H9 (cell line): ENCODE measurements at regions not wholly inside any gene's neighbourhood (a gene's known extent, or its start where the extent isn't known, plus 50 kb on each side); places are given as distances from the start of the nearest gene placed in this dataset.

Experiments
- DNase-seq: peaks from one replicate; pipeline ENCODE4 v3.0.0-alpha.2; 2017
- H2AFZ ChIP-seq: one replicate; pipeline ENCODE4 v1.6.1; 2013; ENCODE audit warnings: mild to moderate bottlenecking, low read length, control low read depth, moderate library complexity
- H2AK5ac ChIP-seq: 2 replicates; pipeline ENCODE4 v1.6.1; 2013; ENCODE audit warnings: low read length, control low read depth, mixed read lengths; ENCODE audit not compliant: insufficient read length
- H2BK120ac ChIP-seq: one replicate; pipeline ENCODE4 v1.6.1; 2013; ENCODE audit warnings: low read depth, mild to moderate bottlenecking, low read length, control low read depth, inconsistent platforms; ENCODE audit not compliant: poor library complexity, severe bottlenecking
- H2BK12ac ChIP-seq: 2 replicates; pipeline ENCODE4 v1.6.1; 2013; ENCODE audit warnings: low read length, control low read depth, mixed read lengths, low read depth; ENCODE audit not compliant: insufficient read length
- H2BK15ac ChIP-seq: 2 replicates; pipeline ENCODE4 v1.6.1; 2013; ENCODE audit warnings: low read depth, low read length, control low read depth
- H2BK20ac ChIP-seq: one replicate; pipeline ENCODE4 v1.6.1; 2013; ENCODE audit warnings: low read depth, mild to moderate bottlenecking, low read length, control low read depth, inconsistent platforms; ENCODE audit not compliant: poor library complexity, severe bottlenecking
- H2BK5ac ChIP-seq: 2 replicates; pipeline ENCODE4 v1.6.1; 2013; ENCODE audit warnings: low read length, control low read depth, mixed read lengths; ENCODE audit not compliant: insufficient read length
- H3K14ac ChIP-seq: 2 replicates; pipeline ENCODE4 v1.6.1; 2013; ENCODE audit warnings: low read length, control low read depth; ENCODE audit not compliant: insufficient read depth
- H3K18ac ChIP-seq: 2 replicates; pipeline ENCODE4 v1.6.1; 2013; ENCODE audit warnings: low read depth, mild to moderate bottlenecking, mixed read lengths, low read length, control low read depth; ENCODE audit not compliant: insufficient read length
- H3K23ac ChIP-seq: 2 replicates; pipeline ENCODE4 v1.6.1; 2013; ENCODE audit warnings: low read length, control low read depth, mixed read lengths, low read depth; ENCODE audit not compliant: insufficient read length
- H3K23me2 ChIP-seq: 2 replicates; pipeline ENCODE4 v1.6.1; 2013; ENCODE audit warnings: low read depth, mild to moderate bottlenecking, mixed read lengths, low read length, control low read depth; ENCODE audit not compliant: insufficient read length, poor library complexity, severe bottlenecking
- H3K27ac ChIP-seq: 2 replicates; pipeline ENCODE4 v1.5.1; 2013; ENCODE audit warnings: low read length, control low read depth, mixed read lengths, low read depth; ENCODE audit not compliant: insufficient read length
- H3K27me3 ChIP-seq: 2 replicates; pipeline ENCODE4 v1.6.1; 2013; ENCODE audit warnings: low read length, control low read depth, inconsistent platforms; ENCODE audit not compliant: insufficient read depth
- H3K4ac ChIP-seq: 2 replicates; pipeline ENCODE4 v1.6.1; 2013; ENCODE audit warnings: low read depth, mild to moderate bottlenecking, control low read depth, inconsistent platforms, low read length, moderate library complexity
- H3K4me1 ChIP-seq: 2 replicates; pipeline ENCODE4 v1.6.1; 2013; ENCODE audit warnings: low read length, control low read depth, inconsistent platforms; ENCODE audit not compliant: insufficient read depth
- H3K4me2 ChIP-seq: 2 replicates; pipeline ENCODE4 v1.6.1; 2013; ENCODE audit warnings: low read length, control low read depth, mixed read lengths; ENCODE audit not compliant: insufficient read length, insufficient read depth
- H3K56ac ChIP-seq: 2 replicates; pipeline ENCODE4 v1.6.1; 2013; ENCODE audit warnings: low read depth, mild to moderate bottlenecking, mixed read lengths, low read length, control low read depth; ENCODE audit not compliant: insufficient read length
- H3K79me1 ChIP-seq: 2 replicates; pipeline ENCODE4 v1.6.1; 2013; ENCODE audit warnings: low read depth, mild to moderate bottlenecking, moderate library complexity, low read length, control low read depth, inconsistent platforms; ENCODE audit not compliant: insufficient read depth, poor library complexity, severe bottlenecking
- H3K79me2 ChIP-seq: 2 replicates; pipeline ENCODE4 v1.6.1; 2013; ENCODE audit warnings: low read length, control low read depth, inconsistent platforms; ENCODE audit not compliant: insufficient read depth
- H3K9ac ChIP-seq: 2 replicates; pipeline ENCODE4 v1.6.1; 2013; ENCODE audit warnings: low read length, control low read depth, mixed read lengths; ENCODE audit not compliant: insufficient read length; ENCODE audit errors: extremely low read depth
- H3K9me3 ChIP-seq: one replicate; pipeline ENCODE4 v1.6.1; 2013; ENCODE audit warnings: low read depth, low read length, inconsistent platforms; ENCODE audit not compliant: control insufficient read depth
- H3T11ph ChIP-seq: one replicate; pipeline ENCODE4 v1.6.1; 2013; ENCODE audit warnings: mild to moderate bottlenecking, low read length, control low read depth, inconsistent platforms
- H4K20me1 ChIP-seq: one replicate; pipeline ENCODE4 v1.6.1; 2013; ENCODE audit not compliant: control insufficient read depth, insufficient read length, insufficient read depth
- H4K5ac ChIP-seq: 2 replicates; pipeline ENCODE4 v1.6.1; 2013; ENCODE audit warnings: low read depth, mild to moderate bottlenecking, mixed read lengths, low read length, control low read depth; ENCODE audit not compliant: insufficient read length
- H4K8ac ChIP-seq: replicated peaks from 2 replicates; pipeline ENCODE4 v1.6.1; 2013; ENCODE audit warnings: low read length, control low read depth, mixed read lengths, low read depth; ENCODE audit not compliant: insufficient read length
- H4K91ac ChIP-seq: 2 replicates; pipeline ENCODE4 v1.6.1; 2013; ENCODE audit warnings: low read depth, mild to moderate bottlenecking, moderate library complexity, mixed read lengths, low read length, control low read depth; ENCODE audit not compliant: insufficient read length
- H3K27ac Mint-ChIP-seq, 3 experiments: 2 replicates in 2 of 3; 3 replicates in 1 of 3; pipeline ENCODE4 v1.8.0; 2020 to 2021; ENCODE audit warnings: mixed read lengths in 3 of 3, mild to moderate bottlenecking in 1 of 3, moderate library complexity in 1 of 3
- H3K27me3 Mint-ChIP-seq: 2 replicates; pipeline ENCODE4 v1.8.0; 2021; ENCODE audit warnings: low read depth, mild to moderate bottlenecking, moderate library complexity, mixed read lengths
- H3K36me3 Mint-ChIP-seq, 3 experiments: 2 replicates in 2 of 3; 3 replicates in 1 of 3; pipeline ENCODE4 v1.8.0; 2020 to 2021; ENCODE audit warnings: low read depth in 3 of 3, mixed read lengths in 3 of 3; ENCODE audit not compliant: insufficient read depth in 1 of 3
- H3K4me1 Mint-ChIP-seq, 2 experiments: 2 replicates each; pipeline ENCODE4 v1.8.0; 2020; ENCODE audit warnings: mixed read lengths in 2 of 2
- H3K4me3 Mint-ChIP-seq, 2 experiments: 2 replicates in 1 of 2; 3 replicates in 1 of 2; pipeline ENCODE4 v1.8.0; 2020 to 2021; ENCODE audit warnings: mild to moderate bottlenecking in 2 of 2, mixed read lengths in 2 of 2, moderate library complexity in 1 of 2
- H3K9me3 Mint-ChIP-seq, 2 experiments: 2 replicates in 1 of 2; 3 replicates in 1 of 2; pipeline ENCODE4 v1.8.0; 2020; ENCODE audit warnings: mild to moderate bottlenecking in 2 of 2, mixed read lengths in 2 of 2, moderate library complexity in 1 of 2
- TF ChIP-seq, protein P1 (sequence below): fragments of 200-600 bp; sonication (generic); conservative IDR thresholded peaks from 3 replicates; pipeline ENCODE4 v1.8.0; 2021; ENCODE audit warnings: antibody characterized with exemption, mild to moderate bottlenecking

GRCh38 chr6:82597201-82597600 lies 233.6 kb downstream of the TPBG start:
- Histone ChIP-seq H3K18ac (no peak overlapping the region), H2AFZ (no peak overlapping the region), H3K27me3 (no peaks in the 10 kb centered on the region), H4K20me1 (no peaks in the 10 kb centered on the region), H3K79me2 (no peaks in the 10 kb centered on the region), H2BK20ac (no peak overlapping the region), H3K9ac (no peak overlapping the region), H3K14ac (no peak overlapping the region), H2BK15ac (no peak overlapping the region), H3K4me2 (no peak overlapping the region), H3K27ac (no peak overlapping the region), H3K9me3 (no peaks in the 10 kb centered on the region), H2AK5ac (no peak overlapping the region), H3K56ac (no peak overlapping the region), H4K91ac (no peak overlapping the region), H2BK5ac (no peak overlapping the region), H4K5ac (no peak overlapping the region), H2BK120ac (no peak overlapping the region), H4K8ac (no peak overlapping the region), H3K4ac (no peak overlapping the region), H3K4me1 (no peaks in the 10 kb centered on the region), H3T11ph (no peak overlapping the region), H3K23ac (no peak overlapping the region), H3K23me2 (no peaks in the 10 kb centered on the region), H3K79me1 (no peaks in the 10 kb centered on the region), H2BK12ac (no peak overlapping the region)
- no peaks in the 10 kb centered on the region for H3K36me3 Mint-ChIP-seq
- peaks cover 0 to 8% of the 10 kb centered on the region in 2 experiments; a peak in 2 of 4 replicates for H3K4me1 Mint-ChIP-seq
- no peak overlapping the region for H3K4me3 Mint-ChIP-seq
- no peak overlapping the region for H3K27ac Mint-ChIP-seq
- no peaks in the 10 kb centered on the region for H3K9me3 Mint-ChIP-seq
- DNase-seq = no peak
- no peaks in the 10 kb centered on the region for H3K27me3 Mint-ChIP-seq
- TF ChIP-seq, protein P1, sequence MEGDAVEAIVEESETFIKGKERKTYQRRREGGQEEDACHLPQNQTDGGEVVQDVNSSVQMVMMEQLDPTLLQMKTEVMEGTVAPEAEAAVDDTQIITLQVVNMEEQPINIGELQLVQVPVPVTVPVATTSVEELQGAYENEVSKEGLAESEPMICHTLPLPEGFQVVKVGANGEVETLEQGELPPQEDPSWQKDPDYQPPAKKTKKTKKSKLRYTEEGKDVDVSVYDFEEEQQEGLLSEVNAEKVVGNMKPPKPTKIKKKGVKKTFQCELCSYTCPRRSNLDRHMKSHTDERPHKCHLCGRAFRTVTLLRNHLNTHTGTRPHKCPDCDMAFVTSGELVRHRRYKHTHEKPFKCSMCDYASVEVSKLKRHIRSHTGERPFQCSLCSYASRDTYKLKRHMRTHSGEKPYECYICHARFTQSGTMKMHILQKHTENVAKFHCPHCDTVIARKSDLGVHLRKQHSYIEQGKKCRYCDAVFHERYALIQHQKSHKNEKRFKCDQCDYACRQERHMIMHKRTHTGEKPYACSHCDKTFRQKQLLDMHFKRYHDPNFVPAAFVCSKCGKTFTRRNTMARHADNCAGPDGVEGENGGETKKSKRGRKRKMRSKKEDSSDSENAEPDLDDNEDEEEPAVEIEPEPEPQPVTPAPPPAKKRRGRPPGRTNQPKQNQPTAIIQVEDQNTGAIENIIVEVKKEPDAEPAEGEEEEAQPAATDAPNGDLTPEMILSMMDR = no peak
